Erythroblast (primary cell): ENCODE measurements at regions not wholly inside any gene's neighbourhood (a gene's known extent, or its start where the extent isn't known, plus 50 kb on each side); places are given as distances from the start of the nearest gene placed in this dataset.

Experiments used
- GATA1 ChIP-seq: IDR thresholded peaks from 2 replicates; pipeline ENCODE4 v1.6.1; 2011; ENCODE audit warnings: low read depth, mild to moderate bottlenecking, control low read depth, low read length, moderate library complexity
- POLR2A ChIP-seq: IDR thresholded peaks from 2 replicates; pipeline ENCODE4 v1.6.1; 2011; ENCODE audit warnings: mild to moderate bottlenecking, low read length

- no peak for TF ChIP-seq POLR2A
- no peak for TF ChIP-seq GATA1
Measured at GRCh38 chr3:162014284-162014683, 517.7 kb downstream of the OTOL1 start.
